ENCODE measurements at regions not wholly inside any gene's neighbourhood (a gene's known extent, or its start where the extent isn't known, plus 50 kb on each side); places are given as distances from the start of the nearest gene placed in this dataset.
A peak's percentile ranks its signal among the peaks of the same experiment; 100 is the strongest.

DNA sequence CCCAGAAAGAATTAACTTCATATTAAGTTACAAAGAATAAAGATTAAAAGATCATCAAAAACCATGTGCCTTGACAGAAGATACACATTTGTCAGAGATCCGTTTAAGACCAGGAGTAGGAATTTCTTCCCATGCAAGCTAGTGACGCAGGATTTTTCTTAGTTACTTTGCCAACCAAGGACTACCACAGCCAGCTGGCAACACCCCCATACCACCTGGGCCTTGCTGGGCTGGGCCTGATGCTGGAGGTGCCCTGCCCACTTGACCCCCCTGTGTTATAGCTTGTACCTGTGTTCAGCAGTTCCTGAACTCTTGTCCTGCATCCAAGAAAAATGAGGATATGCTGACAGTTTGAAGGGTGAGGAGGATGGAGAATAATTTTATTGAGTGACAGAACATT lies 290.9 kb upstream of the SMC2 start:
- ATAC-seq (ENCODE audit: low read depth): no peak
- no peak overlapping the region for H3K4me3 ChIP-seq (ENCODE audit: severe bottlenecking)
- H3K4me1 ChIP-seq (ENCODE audit: insufficient read depth, poor library complexity, severe bottlenecking): peaks cover 19% of the 10 kb centered on the region
- peak overlapping the region; percentile 38 for H3K27ac ChIP-seq (ENCODE audit: poor library complexity, severe bottlenecking)
- no peaks in the 10 kb centered on the region for H3K36me3 ChIP-seq (ENCODE audit: low read depth)
- H3K9me3 ChIP-seq (ENCODE audit: severe bottlenecking): no peaks in the 10 kb centered on the region
- TF ChIP-seq, protein P1, sequence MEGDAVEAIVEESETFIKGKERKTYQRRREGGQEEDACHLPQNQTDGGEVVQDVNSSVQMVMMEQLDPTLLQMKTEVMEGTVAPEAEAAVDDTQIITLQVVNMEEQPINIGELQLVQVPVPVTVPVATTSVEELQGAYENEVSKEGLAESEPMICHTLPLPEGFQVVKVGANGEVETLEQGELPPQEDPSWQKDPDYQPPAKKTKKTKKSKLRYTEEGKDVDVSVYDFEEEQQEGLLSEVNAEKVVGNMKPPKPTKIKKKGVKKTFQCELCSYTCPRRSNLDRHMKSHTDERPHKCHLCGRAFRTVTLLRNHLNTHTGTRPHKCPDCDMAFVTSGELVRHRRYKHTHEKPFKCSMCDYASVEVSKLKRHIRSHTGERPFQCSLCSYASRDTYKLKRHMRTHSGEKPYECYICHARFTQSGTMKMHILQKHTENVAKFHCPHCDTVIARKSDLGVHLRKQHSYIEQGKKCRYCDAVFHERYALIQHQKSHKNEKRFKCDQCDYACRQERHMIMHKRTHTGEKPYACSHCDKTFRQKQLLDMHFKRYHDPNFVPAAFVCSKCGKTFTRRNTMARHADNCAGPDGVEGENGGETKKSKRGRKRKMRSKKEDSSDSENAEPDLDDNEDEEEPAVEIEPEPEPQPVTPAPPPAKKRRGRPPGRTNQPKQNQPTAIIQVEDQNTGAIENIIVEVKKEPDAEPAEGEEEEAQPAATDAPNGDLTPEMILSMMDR (IDR thresholded peaks at IDR 0.05; ENCODE audit: poor library complexity, severe bottlenecking): no peak
- DNase-seq (ENCODE audit: low spot score): no peak
- no peaks in the 10 kb centered on the region for H3K27me3 ChIP-seq (ENCODE audit: insufficient read depth, poor library complexity, severe bottlenecking)

DNA sequence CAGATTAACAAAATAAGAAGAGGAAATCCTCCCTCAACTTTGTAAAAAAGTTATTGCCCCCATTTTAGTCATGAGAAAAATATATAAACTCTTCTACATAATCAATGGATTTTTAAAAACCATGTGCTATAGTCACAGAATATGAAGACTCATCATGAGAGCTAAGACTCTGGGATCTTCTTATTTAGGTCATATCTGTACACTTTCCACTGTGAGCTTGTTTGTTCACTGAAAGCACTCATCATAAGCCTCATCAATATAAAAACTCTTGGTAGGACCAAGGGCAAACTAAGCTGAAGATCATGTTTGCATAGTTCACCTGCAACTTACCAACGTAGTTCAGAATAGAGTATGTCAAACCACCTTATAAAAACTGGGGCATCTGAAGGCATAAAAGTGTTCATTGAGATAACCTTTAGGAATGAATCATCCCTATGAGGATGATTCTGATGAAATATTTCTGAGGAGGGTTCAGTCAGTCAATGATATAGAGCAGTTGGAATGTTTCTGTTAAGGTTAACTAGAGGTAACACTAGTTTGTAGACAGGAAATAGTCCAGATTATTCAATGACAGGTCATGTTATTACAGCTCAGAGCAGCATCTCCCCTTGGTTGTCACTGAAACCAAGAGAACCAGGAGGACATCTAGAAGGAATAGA lies 289.9 kb upstream of the SMC2 start:
- Histone ChIP-seq H3K27ac (ENCODE audit: poor library complexity, severe bottlenecking) (peak overlapping the region; percentile 38), H3K9me3 (ENCODE audit: severe bottlenecking) (no peaks in the 10 kb centered on the region), H3K36me3 (ENCODE audit: low read depth) (no peaks in the 10 kb centered on the region), H3K4me3 (ENCODE audit: severe bottlenecking) (no peak overlapping the region), H3K27me3 (ENCODE audit: insufficient read depth, poor library complexity, severe bottlenecking) (no peaks in the 10 kb centered on the region), H3K4me1 (ENCODE audit: insufficient read depth, poor library complexity, severe bottlenecking) (peaks cover 15% of the 10 kb centered on the region)
- TF ChIP-seq, protein P1 (IDR thresholded peaks at IDR 0.05; ENCODE audit: poor library complexity, severe bottlenecking): no peak
- DNase-seq (ENCODE audit: low spot score) (no peak), ATAC-seq (ENCODE audit: low read depth) (peak; percentile 99)

DNA sequence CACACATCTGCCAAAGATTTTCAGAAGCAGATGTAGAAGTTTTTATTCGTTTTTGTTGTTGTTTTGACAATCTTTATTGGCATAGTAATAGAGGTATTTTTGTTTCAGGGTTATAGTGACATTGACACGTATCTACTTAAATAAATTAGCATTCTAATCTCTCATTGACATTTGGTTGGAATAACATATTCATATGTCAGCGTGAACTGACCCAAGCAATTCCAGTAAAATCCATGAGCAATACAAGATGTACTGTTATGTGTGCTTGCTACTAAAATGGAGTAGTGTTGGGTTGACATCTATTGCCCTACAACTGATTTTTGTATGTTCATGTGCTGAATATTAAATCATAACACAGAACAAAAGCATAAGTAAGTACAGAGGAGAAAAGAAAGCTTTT lies 284.4 kb upstream of the SMC2 start:
- Histone ChIP-seq H3K9me3 (ENCODE audit: severe bottlenecking) (no peaks in the 10 kb centered on the region), H3K27me3 (ENCODE audit: insufficient read depth, poor library complexity, severe bottlenecking) (no peaks in the 10 kb centered on the region), H3K4me1 (ENCODE audit: insufficient read depth, poor library complexity, severe bottlenecking) (peaks cover 4% of the 10 kb centered on the region), H3K36me3 (ENCODE audit: low read depth) (no peaks in the 10 kb centered on the region), H3K4me3 (ENCODE audit: severe bottlenecking) (no peak overlapping the region), H3K27ac (ENCODE audit: poor library complexity, severe bottlenecking) (no peak overlapping the region)
- DNase-seq (ENCODE audit: low spot score) (no peak), ATAC-seq (ENCODE audit: low read depth) (no peak)
- TF ChIP-seq, protein P1 (IDR thresholded peaks at IDR 0.05; ENCODE audit: poor library complexity, severe bottlenecking): no peak

DNA sequence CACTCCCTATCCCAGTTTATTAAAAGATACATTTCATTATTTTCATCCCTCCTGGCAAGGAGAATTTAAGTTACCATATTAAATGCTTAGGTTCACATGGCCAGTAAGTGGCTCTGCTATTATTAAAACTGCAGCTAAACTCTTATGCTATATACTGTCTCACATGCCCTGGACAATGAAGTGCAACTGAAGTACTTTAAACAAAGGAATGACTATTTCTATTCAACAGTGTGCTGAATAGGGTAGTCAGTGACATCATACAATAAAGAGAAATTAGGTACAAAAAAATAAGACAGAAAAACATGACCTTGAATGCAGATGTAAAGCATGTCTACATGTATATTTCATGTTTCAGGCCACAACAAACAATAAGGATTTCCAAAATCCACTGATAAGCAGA lies 282.6 kb upstream of the SMC2 start:
- TF ChIP-seq, protein P1 (IDR thresholded peaks at IDR 0.05; ENCODE audit: poor library complexity, severe bottlenecking): no peak
- no peak for ATAC-seq (ENCODE audit: low read depth)
- no peaks in the 10 kb centered on the region for H3K9me3 ChIP-seq (ENCODE audit: severe bottlenecking)
- no peaks in the 10 kb centered on the region for H3K4me1 ChIP-seq (ENCODE audit: insufficient read depth, poor library complexity, severe bottlenecking)
- no peaks in the 10 kb centered on the region for H3K36me3 ChIP-seq (ENCODE audit: low read depth)
- H3K27me3 ChIP-seq (ENCODE audit: insufficient read depth, poor library complexity, severe bottlenecking): no peaks in the 10 kb centered on the region
- no peak for DNase-seq (ENCODE audit: low spot score)
- no peak overlapping the region for H3K27ac ChIP-seq (ENCODE audit: poor library complexity, severe bottlenecking)
- no peak overlapping the region for H3K4me3 ChIP-seq (ENCODE audit: severe bottlenecking)

GRCh38 chr9:103816146-103816545 lies 278.0 kb upstream of the SMC2 start:
- TF ChIP-seq, protein P1 (IDR thresholded peaks at IDR 0.05; ENCODE audit: poor library complexity, severe bottlenecking): no peak

More at GRCh38 chr9:103816146-103816545, 278.0 kb upstream of the SMC2 start:
- H3K9me3 ChIP-seq (ENCODE audit: severe bottlenecking): no peaks in the 10 kb centered on the region
- H3K27me3 ChIP-seq (ENCODE audit: insufficient read depth, poor library complexity, severe bottlenecking): no peaks in the 10 kb centered on the region
- no peak for DNase-seq (ENCODE audit: low spot score)
- H3K36me3 ChIP-seq (ENCODE audit: low read depth): no peaks in the 10 kb centered on the region
- H3K27ac ChIP-seq (ENCODE audit: poor library complexity, severe bottlenecking): no peak overlapping the region
- no peak overlapping the region for H3K4me3 ChIP-seq (ENCODE audit: severe bottlenecking)
- ATAC-seq (ENCODE audit: low read depth): no peak
- no peaks in the 10 kb centered on the region for H3K4me1 ChIP-seq (ENCODE audit: insufficient read depth, poor library complexity, severe bottlenecking)

Measured in RWPE2 (cell line).